ENCODE measurements at regions not wholly inside any gene's neighbourhood (a gene's known extent, or its start where the extent isn't known, plus 50 kb on each side); places are given as distances from the start of the nearest gene placed in this dataset.

DNA sequence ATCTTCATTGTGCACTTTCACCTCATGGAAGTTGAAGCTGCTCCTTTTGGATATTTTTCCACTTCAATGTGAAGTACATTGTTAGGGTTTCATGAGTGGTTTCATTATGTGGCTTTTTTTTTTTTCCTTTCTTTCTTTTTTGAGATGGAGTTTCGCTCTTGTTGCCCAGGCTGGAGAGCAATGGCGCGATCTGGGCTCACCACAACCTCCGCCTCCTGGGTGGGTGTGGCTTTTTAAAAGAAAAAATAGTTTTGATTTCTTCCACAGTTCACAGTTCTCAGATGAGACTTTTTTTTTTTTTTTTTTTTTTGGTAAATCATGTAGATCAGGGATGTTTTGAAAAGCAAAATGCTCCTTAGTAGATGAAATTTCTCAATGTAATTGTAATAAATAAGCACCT is 652.3 kb upstream of the ANKRD30A start:
- Histone ChIP-seq H3K4me3 (no peak overlapping the region), H3K9me3 (no peaks in the 10 kb centered on the region), H3K36me3 (ENCODE audit: low read depth, missing control alignments) (no peaks in the 10 kb centered on the region), H3K27ac (no peak overlapping the region), H3K27me3 (no peaks in the 10 kb centered on the region), H3K4me1 (no peaks in the 10 kb centered on the region)
- 89 to 98% methylated on average over 4 of the region's 4 CpGs for WGBS, 2 donors
- TF ChIP-seq POLR2A (IDR thresholded peaks at IDR 0.05) (no peak), CTCF (IDR thresholded peaks at IDR 0.05) (no peak)
- no peak for DNase-seq
- intact Hi-C loops (cut with DNase I; ENCODE audit: low total_unique reads), result no loop called here

DNA sequence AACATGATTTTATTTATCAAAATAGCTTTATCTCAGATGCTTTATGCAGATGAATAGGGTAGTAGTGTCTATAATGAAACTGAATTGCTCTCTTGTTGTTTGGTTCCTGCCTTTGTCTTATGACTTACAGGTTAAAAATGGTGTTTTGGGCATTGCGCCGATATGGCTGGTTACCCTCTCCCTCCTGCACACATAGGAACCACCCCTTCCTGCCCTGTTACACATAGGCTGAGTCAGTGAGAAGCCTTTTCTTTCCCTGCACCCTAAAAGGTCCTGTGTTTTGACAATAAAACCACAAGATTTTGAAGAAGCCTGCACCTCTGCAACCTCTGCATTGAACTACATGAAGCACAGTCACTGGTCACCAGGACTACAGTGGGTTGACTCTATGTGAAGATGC is 655.8 kb upstream of the ANKRD30A start:
- H3K27ac ChIP-seq, result no peak overlapping the region
- intact Hi-C loops (cut with DNase I; ENCODE audit: low total_unique reads), result no loop called here
- 96 to 100% methylated on average over 2 of the region's 2 CpGs for WGBS, 2 donors
- no peaks in the 10 kb centered on the region for H3K36me3 ChIP-seq (ENCODE audit: low read depth, missing control alignments)
- H3K9me3 ChIP-seq, result no peaks in the 10 kb centered on the region
- H3K27me3 ChIP-seq, result no peaks in the 10 kb centered on the region
- no peak for DNase-seq
- H3K4me3 ChIP-seq, result no peak overlapping the region
- H3K4me1 ChIP-seq, result no peaks in the 10 kb centered on the region
- TF ChIP-seq POLR2A (IDR thresholded peaks at IDR 0.05) (no peak), CTCF (IDR thresholded peaks at IDR 0.05) (no peak)

DNA sequence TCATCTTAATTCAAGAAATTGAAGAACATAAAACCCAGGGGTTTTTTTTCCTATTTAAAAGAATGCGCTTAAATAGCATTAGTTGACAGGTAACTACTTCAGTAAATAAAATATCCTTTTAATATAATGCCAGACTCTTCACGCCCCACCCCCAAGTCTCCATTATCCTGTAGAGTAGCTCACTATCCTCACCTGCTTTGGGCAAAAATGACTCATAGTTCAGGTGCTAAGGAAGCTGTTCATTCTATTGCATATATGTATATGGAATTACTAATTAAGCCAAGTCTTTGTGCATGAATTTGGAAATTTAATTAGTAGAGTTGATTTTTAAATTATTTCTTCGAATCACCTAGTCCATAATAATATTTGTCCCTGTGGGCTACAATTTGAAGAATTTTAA is 656.8 kb upstream of the ANKRD30A start:
- no peak for TF ChIP-seq POLR2A (IDR thresholded peaks at IDR 0.05)
- TF ChIP-seq CTCF (IDR thresholded peaks at IDR 0.05), result no peak
- Histone ChIP-seq H3K27ac (no peak overlapping the region), H3K36me3 (ENCODE audit: low read depth, missing control alignments) (no peaks in the 10 kb centered on the region), H3K4me1 (no peaks in the 10 kb centered on the region), H3K27me3 (no peaks in the 10 kb centered on the region), H3K4me3 (no peak overlapping the region), H3K9me3 (no peaks in the 10 kb centered on the region)
- DNase-seq, result no peak
- WGBS, 2 donors, result 88 to 92% methylated on average over 3 of the region's 3 CpGs
- intact Hi-C loops (cut with DNase I; ENCODE audit: low total_unique reads), result no loop called here

DNA sequence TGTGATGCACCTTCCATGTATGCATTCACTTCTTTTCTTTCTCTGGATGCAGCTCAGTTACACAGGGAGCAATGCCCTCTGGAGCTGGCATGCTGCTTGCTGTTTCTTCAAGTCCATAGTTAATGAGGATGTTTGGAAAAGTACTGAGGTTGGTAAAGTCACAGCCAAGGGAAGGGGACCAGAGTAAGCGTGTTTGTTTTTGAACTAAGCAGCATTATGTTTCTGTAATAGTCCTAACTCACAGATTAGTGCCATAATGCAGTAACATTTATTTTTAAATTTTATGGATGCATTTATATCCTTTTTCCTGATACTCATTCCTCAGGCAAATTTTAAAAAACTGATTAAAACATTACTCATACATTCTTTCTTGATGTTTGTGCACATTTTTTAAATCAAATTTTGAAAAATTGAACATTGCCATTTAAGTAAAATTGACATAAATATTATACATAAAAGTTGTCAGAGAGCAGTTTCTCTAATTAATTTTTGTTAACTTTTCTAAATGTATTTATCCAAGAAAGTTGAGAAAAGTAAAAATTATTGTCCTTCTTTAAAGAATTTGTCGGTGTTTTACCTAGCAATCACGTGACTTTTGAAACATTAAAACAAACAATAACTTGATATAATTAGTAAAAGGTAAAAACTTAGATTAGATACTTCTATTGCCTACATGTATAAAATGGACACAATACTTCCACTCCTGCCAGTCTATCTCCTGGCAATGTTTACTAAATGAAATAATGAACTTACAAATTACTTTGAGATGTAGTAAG is 659.6 kb upstream of the ANKRD30A start:
- no peaks in the 10 kb centered on the region for H3K4me1 ChIP-seq
- H3K4me3 ChIP-seq, result no peak overlapping the region
- H3K27ac ChIP-seq, result no peak overlapping the region
- H3K9me3 ChIP-seq, result no peaks in the 10 kb centered on the region
- DNase-seq, result no peak
- H3K36me3 ChIP-seq (ENCODE audit: low read depth, missing control alignments), result no peaks in the 10 kb centered on the region
- intact Hi-C loops (cut with DNase I; ENCODE audit: low total_unique reads), result no loop called here
- no peaks in the 10 kb centered on the region for H3K27me3 ChIP-seq
- TF ChIP-seq POLR2A (IDR thresholded peaks at IDR 0.05) (no peak), CTCF (IDR thresholded peaks at IDR 0.05) (no peak)
- WGBS, 2 donors, result 84 to 86% methylated on average over 3 of the region's 3 CpGs

GRCh38 chr10:36464291-36464690 is 661.1 kb upstream of the ANKRD30A start:
- no peak overlapping the region for H3K4me3 ChIP-seq
- intact Hi-C loops (cut with DNase I; ENCODE audit: low total_unique reads), result no loop called here
- TF ChIP-seq CTCF (IDR thresholded peaks at IDR 0.05), result no peak
- TF ChIP-seq POLR2A (IDR thresholded peaks at IDR 0.05), result no peak
- H3K9me3 ChIP-seq, result no peaks in the 10 kb centered on the region
- H3K4me1 ChIP-seq, result no peaks in the 10 kb centered on the region
- DNase-seq, result no peak
- no peaks in the 10 kb centered on the region for H3K27me3 ChIP-seq
- H3K27ac ChIP-seq, result no peak overlapping the region
- 52 to 87% methylated on average over 1 of the region's 1 CpG for whole genome bisulfite sequencing, 2 donors
- no peaks in the 10 kb centered on the region for H3K36me3 ChIP-seq (ENCODE audit: low read depth, missing control alignments)
